ENCODE measurements at regions not wholly inside any gene's neighbourhood (a gene's known extent, or its start where the extent isn't known, plus 50 kb on each side); places are given as distances from the start of the nearest gene placed in this dataset.

DNA sequence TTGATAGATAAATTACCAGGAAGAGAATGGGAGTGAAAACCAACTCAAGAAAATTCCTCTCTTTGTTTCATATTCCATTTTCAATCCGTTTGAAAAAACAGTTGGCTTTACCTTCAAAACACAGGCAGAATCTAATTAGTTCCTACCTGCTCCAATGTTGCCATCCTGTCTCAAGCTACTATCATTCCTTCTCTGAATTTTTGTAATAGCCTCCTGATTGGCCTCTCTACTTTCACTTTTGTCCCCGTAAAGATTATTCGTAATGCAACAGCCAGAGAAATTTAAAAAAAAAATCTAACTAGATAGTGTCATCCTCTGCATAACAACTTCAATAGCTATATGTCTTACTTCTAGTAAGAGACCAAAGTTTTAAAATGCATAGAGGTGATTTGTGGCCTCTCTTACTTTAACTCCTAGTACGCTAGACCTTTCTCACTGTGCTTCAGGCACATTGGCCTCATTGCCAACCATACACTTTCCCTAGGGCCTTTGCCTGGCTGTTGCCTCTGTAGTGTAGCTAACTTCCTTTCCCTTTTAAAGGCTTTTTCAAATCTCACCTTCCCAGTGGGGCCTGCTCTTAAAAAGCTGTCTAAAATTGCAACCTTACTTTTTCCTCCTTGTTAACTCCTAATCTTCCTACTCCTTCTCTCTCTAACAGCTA, 311.3 kb upstream of the GRIN3A start:
- TF ChIP-seq, protein P1, sequence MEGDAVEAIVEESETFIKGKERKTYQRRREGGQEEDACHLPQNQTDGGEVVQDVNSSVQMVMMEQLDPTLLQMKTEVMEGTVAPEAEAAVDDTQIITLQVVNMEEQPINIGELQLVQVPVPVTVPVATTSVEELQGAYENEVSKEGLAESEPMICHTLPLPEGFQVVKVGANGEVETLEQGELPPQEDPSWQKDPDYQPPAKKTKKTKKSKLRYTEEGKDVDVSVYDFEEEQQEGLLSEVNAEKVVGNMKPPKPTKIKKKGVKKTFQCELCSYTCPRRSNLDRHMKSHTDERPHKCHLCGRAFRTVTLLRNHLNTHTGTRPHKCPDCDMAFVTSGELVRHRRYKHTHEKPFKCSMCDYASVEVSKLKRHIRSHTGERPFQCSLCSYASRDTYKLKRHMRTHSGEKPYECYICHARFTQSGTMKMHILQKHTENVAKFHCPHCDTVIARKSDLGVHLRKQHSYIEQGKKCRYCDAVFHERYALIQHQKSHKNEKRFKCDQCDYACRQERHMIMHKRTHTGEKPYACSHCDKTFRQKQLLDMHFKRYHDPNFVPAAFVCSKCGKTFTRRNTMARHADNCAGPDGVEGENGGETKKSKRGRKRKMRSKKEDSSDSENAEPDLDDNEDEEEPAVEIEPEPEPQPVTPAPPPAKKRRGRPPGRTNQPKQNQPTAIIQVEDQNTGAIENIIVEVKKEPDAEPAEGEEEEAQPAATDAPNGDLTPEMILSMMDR (IDR thresholded peaks at IDR 0.05) = no peak
- no peak for TF ChIP-seq EZH2 (IDR thresholded peaks at IDR 0.05)

All from neural progenitor cell (in vitro differentiated cells).